ENCODE measurements at regions not wholly inside any gene's neighbourhood (a gene's known extent, or its start where the extent isn't known, plus 50 kb on each side); places are given as distances from the start of the nearest gene placed in this dataset.

DNA sequence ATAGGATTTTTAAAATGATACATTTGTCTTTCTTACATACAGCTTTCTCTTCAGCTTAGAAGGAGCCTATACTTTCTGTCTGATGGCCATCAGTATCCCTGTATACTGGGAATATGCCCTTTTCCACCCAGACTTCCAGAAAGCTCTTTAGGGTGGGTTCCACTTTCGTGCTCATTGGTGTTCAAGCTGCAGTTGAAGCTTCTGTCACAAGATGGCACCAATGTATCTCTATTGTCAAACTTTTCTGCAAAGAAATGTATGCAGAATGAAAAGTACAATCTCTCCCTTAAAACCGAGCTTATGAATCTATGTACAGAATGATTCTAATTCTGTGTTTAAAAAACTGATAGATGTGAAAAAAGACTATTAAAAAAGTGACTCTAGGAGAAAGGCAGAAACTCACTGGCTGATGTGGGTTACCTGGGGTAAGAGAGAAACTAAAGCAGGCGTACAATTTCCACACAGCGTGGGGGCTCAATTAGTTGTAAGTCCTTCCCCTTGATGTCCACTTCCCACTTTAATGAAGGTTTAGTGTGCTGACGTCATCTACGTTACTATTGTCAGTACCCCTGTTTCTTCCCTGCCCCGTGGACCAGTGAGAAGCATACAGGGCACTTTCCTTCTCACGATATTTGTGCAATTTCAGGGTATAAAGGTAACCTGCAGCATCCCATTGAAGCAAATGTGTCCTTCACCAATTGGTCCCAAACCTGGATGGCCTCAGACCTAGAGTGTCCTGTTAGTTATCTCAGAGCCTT lies 57.3 kb upstream of the TCEAL2 start:
- Histone ChIP-seq H3K27me3 (replicated peaks) (no peaks in the 10 kb centered on the region), H3K36me3 (replicated peaks) (no peaks in the 10 kb centered on the region), H3K27ac (no peak overlapping the region), H3K4me3 (ENCODE audit: low read depth, low read length) (no peak overlapping the region)
- peak; percentile 24 for DNase-seq
- TF ChIP-seq, protein P1, sequence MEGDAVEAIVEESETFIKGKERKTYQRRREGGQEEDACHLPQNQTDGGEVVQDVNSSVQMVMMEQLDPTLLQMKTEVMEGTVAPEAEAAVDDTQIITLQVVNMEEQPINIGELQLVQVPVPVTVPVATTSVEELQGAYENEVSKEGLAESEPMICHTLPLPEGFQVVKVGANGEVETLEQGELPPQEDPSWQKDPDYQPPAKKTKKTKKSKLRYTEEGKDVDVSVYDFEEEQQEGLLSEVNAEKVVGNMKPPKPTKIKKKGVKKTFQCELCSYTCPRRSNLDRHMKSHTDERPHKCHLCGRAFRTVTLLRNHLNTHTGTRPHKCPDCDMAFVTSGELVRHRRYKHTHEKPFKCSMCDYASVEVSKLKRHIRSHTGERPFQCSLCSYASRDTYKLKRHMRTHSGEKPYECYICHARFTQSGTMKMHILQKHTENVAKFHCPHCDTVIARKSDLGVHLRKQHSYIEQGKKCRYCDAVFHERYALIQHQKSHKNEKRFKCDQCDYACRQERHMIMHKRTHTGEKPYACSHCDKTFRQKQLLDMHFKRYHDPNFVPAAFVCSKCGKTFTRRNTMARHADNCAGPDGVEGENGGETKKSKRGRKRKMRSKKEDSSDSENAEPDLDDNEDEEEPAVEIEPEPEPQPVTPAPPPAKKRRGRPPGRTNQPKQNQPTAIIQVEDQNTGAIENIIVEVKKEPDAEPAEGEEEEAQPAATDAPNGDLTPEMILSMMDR (IDR thresholded peaks at IDR 0.05; ENCODE audit: low read depth, low read length, missing control alignments) = peak; percentile 55
- in situ Hi-C loops (cut with HindIII; ENCODE audit: low pct_ligation_motif_present, low sequenced_read_pairs) = no loop called here

DNA sequence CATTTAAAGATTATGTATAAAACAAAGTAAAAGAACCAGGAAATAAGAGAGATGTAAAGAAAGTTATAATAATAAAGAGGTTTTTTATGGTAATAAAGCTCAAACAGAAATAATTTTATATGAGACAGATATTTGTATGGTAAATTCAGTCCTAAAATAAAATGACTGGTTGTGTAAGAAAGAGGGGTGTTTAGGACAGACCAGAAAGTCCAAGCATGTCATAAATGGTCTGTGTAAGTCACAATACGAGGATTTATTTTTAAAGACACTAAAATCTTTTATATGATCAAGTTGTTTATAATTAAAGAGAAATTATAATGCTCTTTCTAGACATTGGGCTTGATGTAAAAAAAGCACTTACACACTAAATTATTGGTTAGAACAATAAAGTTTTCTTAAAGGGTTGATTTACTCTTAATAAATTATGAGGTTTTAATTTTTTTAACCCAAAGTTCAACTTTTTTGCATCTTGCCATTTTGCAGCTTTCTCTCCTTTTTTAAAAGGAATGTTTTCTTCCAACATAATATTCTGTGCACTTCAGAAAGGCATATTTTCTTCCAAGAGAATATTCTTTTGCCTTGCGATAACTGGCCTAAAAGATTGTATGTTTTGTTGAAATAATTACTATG lies 61.9 kb upstream of the TCEAL2 start:
- no peak for DNase-seq
- in situ Hi-C loops (cut with HindIII; ENCODE audit: low pct_ligation_motif_present, low sequenced_read_pairs) = no loop called here
- no peak overlapping the region for H3K4me3 ChIP-seq (ENCODE audit: low read depth, low read length)
- no peaks in the 10 kb centered on the region for H3K27me3 ChIP-seq (replicated peaks)
- TF ChIP-seq, protein P1 (IDR thresholded peaks at IDR 0.05; ENCODE audit: low read depth, low read length, missing control alignments) = no peak
- H3K36me3 ChIP-seq (replicated peaks) = no peaks in the 10 kb centered on the region
- H3K27ac ChIP-seq = no peak overlapping the region

DNA sequence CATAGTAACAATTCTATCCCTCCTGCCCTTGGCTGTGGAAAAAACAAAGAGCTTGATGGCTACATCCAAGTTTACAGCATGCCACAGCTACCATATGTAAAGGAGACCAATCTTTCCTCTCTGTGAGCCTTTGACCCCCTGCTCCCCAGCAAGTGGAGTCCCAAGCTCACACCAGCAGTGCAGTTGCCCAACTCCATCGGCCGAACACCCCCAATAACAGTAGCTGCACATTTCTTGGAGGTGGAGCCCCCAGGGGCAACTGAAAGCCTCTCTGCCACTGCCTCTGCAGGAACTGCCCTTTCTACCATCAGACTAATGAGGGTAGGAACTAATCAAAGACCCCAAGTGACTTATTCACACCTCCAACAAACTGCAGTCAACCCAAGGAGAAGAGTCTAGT lies 81.0 kb upstream of the TCEAL2 start:
- no peak overlapping the region for H3K27ac ChIP-seq
- TF ChIP-seq, protein P1 (IDR thresholded peaks at IDR 0.05; ENCODE audit: low read depth, low read length, missing control alignments) = no peak
- in situ Hi-C loops (cut with HindIII; ENCODE audit: low pct_ligation_motif_present, low sequenced_read_pairs) = no loop called here
- H3K36me3 ChIP-seq (replicated peaks) = no peaks in the 10 kb centered on the region
- no peak for DNase-seq
- no peak overlapping the region for H3K4me3 ChIP-seq (ENCODE audit: low read depth, low read length)
- no peaks in the 10 kb centered on the region for H3K27me3 ChIP-seq (replicated peaks)

DNA sequence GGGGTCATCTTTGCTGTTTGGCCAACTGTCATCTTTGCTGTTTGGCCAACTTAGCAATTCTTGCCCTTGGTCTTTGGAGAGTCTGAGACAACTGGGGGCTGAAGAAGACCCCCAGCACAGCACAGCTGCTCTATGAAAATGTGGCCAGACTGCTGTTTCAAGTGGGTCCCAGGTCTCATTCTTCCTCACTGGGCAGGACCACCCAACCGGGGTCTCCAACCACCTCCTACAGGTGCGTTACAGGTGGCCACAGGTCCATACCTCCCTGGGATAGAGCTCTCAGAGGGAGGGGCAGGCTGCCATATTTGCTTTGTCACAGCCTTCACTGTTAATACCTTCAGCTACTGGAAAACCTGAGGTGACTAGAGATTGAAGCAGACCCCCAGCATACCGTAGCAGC lies 82.1 kb upstream of the TCEAL2 start:
- DNase-seq = no peak
- Histone ChIP-seq H3K4me3 (ENCODE audit: low read depth, low read length) (no peak overlapping the region), H3K27ac (no peak overlapping the region), H3K27me3 (replicated peaks) (no peaks in the 10 kb centered on the region), H3K36me3 (replicated peaks) (no peaks in the 10 kb centered on the region)
- TF ChIP-seq, protein P1 (IDR thresholded peaks at IDR 0.05; ENCODE audit: low read depth, low read length, missing control alignments) = no peak
- in situ Hi-C loops (cut with HindIII; ENCODE audit: low pct_ligation_motif_present, low sequenced_read_pairs) = no loop called here

DNA sequence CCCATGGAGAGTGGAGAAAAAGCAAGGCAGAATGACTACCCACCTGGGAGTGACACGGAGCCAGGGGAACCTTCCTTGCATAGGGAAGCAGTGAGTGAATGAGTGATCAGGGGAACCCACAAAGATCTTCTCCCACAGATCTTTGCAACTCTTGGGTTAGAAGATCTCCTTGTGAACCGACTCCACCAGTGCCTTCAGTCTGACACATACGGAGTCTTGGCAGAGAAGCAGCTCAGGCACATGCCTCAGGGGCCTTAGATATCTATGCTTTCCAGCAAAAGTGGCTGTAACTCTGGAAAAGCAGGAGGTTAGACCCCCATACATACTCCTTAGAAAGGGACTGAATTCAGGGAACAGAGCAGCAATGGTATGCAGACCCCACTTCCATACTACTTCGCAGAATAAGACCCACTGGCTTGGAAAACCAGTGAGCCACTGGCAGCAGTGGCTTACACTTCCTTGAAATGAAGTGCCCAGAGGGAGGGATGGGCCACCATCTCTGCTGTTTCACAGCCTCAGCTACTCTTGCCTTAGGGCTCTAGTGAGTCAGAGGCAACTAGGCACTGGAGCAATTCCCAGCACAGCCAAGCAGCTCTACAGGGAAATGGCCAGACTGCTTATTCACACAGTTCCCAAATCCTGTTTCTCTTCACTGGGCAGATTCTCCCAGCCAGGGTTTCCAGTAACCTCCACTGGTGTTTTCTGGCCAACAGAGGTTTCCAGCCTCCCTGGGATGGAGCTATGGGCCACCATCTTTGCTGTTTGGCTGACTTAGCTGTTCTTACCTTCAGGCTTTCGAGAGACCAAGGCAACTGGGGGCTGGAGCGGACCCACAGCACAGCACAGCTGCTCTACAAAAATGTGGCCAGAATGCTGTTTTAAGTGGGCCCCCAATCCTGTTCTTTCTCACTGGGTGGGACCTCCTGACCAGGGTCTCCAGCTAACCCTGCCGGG lies 82.8 kb upstream of the TCEAL2 start:
- Histone ChIP-seq H3K4me3 (ENCODE audit: low read depth, low read length) (no peak overlapping the region), H3K36me3 (replicated peaks) (no peaks in the 10 kb centered on the region), H3K27me3 (replicated peaks) (no peaks in the 10 kb centered on the region), H3K27ac (no peak overlapping the region)
- TF ChIP-seq, protein P1 (IDR thresholded peaks at IDR 0.05; ENCODE audit: low read depth, low read length, missing control alignments) = no peak
- DNase-seq = no peak
- in situ Hi-C loops (cut with HindIII; ENCODE audit: low pct_ligation_motif_present, low sequenced_read_pairs) = no loop called here
